HFF-Myc (cell line): ENCODE measurements at regions not wholly inside any gene's neighbourhood (a gene's known extent, or its start where the extent isn't known, plus 50 kb on each side); places are given as distances from the start of the nearest gene placed in this dataset.

Source experiments
- DNase-seq: peaks from one replicate; pipeline ENCODE4 v3.0.0-alpha.2; 2011; ENCODE audit warnings: low read depth; ENCODE audit errors: extremely low read depth
- H3K4me3 ChIP-seq: replicated peaks from 2 replicates; pipeline ENCODE4 v1.5.1; 2011; ENCODE audit warnings: low read depth, mild to moderate bottlenecking, control low read depth, low read length
- TF ChIP-seq, protein P1 (sequence below): IDR thresholded peaks from 2 replicates; pipeline ENCODE4 v1.5.1; 2012; ENCODE audit warnings: mild to moderate bottlenecking, low read depth, low read length, control low read depth; ENCODE audit errors: missing control alignments

DNA sequence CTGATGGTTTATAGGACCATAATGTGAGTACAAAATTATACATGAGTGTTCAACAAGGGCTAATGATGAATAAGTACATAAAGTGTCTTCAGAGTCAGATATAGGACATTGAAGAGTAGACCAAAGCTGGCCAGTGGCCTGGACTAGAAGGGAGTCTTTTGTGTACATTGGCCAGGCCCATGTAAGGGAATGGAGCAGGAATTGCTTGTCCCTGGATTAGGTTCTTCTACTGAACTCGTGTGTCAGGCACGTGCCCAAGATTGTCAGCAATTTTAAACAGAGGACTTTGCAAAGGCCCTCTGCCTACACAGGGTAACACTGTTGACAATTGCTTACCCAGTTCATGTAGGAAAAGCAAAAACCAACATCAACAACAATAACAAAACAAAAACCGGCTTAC is 196.0 kb upstream of the SEL1L start:
- TF ChIP-seq, protein P1, sequence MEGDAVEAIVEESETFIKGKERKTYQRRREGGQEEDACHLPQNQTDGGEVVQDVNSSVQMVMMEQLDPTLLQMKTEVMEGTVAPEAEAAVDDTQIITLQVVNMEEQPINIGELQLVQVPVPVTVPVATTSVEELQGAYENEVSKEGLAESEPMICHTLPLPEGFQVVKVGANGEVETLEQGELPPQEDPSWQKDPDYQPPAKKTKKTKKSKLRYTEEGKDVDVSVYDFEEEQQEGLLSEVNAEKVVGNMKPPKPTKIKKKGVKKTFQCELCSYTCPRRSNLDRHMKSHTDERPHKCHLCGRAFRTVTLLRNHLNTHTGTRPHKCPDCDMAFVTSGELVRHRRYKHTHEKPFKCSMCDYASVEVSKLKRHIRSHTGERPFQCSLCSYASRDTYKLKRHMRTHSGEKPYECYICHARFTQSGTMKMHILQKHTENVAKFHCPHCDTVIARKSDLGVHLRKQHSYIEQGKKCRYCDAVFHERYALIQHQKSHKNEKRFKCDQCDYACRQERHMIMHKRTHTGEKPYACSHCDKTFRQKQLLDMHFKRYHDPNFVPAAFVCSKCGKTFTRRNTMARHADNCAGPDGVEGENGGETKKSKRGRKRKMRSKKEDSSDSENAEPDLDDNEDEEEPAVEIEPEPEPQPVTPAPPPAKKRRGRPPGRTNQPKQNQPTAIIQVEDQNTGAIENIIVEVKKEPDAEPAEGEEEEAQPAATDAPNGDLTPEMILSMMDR, result no peak

DNA sequence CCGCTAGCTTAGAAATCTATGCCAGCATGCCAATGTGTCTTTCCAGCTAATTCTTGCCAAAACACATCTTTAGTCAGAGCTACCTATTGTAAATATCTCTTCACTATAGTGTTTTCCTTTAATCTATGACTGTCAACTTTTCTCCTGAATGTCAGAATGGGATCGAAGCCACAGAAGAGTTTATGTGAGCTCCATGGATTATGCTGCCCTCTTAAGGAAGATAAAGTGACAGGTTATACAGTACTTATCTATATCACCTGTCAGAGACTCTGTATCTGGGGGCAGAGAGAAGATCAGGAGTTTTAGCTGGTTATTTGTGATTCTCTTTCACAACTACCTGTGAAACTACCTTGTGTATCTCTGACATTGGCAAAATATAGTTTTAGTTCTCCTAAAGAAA is 204.3 kb upstream of the SEL1L start:
- no peak for DNase-seq
- TF ChIP-seq, protein P1, result no peak
- no peak overlapping the region for H3K4me3 ChIP-seq

More for the DNA sequence above, 196.0 kb upstream of the SEL1L start:
- DNase-seq, result no peak
- H3K4me3 ChIP-seq, result no peak overlapping the region

DNA sequence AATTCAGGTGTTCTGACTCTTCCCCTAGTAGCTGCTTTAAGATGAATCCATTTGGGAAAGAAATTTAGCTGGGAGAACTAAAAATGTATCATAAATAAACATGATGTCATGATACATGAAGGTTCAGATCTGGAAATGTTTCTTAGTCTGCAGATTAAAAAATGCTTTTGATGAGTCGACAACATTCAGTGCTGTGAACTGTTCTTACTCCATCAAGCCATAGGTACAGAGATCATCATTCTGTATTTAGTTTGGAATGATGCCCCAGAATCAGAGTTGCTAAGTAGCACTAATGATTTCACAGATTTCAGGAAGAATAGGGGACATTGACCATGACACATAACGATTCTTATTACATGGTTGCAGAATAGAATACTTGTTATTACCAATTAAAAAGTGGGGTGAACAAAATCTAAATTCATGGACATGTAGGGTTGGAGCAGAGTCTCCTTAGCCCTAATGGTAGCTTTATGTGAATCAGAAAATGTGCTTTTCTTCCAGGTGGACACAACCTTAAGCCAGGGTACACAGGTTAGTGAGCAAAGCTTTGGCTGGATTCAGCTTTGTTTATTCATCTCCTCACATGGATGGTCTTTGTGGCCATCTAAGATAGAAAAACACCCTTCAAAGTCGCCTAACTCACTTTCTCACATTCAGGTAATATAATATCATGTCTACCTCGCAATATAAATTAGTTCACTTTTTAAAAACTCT is 205.4 kb upstream of the SEL1L start:
- TF ChIP-seq, protein P1, result no peak
- DNase-seq, result no peak
- H3K4me3 ChIP-seq, result no peak overlapping the region

DNA sequence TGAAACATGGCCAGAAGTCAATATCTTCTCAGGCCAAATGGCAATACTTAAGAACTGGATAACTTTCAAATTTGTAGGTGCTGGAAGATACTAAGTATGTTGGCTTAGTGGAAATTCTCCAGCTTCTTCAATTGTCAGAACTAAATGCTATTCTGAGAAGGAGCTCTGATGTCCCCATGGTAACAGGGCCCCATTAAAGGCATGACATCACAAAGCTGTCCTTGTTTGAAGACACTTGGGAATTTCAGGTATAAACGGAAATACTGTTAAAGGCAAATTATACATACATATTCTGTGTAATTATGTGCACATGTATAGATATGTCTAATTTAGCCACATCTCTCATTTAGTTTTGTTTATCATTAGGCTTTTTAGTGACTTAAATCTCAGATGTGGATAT is 210.0 kb upstream of the SEL1L start:
- TF ChIP-seq, protein P1, result no peak
- no peak overlapping the region for H3K4me3 ChIP-seq
- DNase-seq, result no peak

DNA sequence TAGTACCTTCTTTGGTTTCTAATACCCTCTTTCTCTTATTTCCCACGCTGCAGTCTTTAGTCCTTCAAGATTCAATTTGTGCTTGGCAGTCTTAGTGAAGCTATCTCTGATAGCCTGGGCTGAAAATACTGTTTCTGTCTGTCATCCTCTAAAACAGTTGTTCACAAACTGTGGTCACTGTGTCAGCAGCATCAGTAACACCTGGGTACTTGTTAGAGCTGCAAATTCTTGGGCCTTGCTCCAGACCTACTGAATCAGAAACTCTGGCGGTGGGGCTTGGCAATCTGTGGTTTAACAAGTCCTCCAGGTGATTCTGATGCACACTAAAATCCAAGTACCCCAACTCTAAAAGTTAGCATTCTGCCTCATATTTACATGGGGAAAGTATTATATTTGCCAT is 217.5 kb upstream of the SEL1L start:
- TF ChIP-seq, protein P1, result no peak
- H3K4me3 ChIP-seq, result no peak overlapping the region
- DNase-seq, result no peak

DNA sequence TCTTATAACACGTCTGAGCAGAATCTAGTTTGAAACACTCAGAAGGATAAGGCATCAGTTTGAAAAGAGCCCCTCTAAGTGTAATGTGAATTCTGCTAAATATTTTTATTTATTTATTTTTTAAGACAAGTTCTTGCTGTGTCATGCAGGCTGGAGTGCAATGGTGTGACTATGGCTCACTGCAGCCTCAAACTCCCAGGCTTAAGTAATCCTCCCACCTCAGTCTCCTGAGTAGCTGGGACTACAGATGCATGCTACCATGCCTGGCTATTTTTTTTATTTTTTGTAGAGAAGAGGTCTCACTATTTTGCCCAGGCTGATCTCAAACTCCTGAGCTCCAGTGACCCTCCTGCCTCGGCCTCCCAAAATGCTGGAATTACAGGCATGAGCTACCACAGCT is 225.9 kb upstream of the SEL1L start:
- no peak overlapping the region for H3K4me3 ChIP-seq
- TF ChIP-seq, protein P1, result no peak
- DNase-seq, result no peak
